GM12874 (cell line): ENCODE measurements at regions not wholly inside any gene's neighbourhood (a gene's known extent, or its start where the extent isn't known, plus 50 kb on each side); places are given as distances from the start of the nearest gene placed in this dataset.

ENCODE experiments used
- CTCF ChIP-seq: IDR thresholded peaks from 2 replicates; pipeline ENCODE4 v1.5.1; 2011; ENCODE audit warnings: low read depth, mild to moderate bottlenecking, control low read depth, low read length, moderate library complexity; ENCODE audit not compliant: insufficient read depth

GRCh38 chr12:111174251-111174960 lies 194.5 kb downstream of the PHETA1 start:
- no peak for TF ChIP-seq CTCF

- no peak for TF ChIP-seq CTCF
Observed at GRCh38 chr12:111173836-111174235, 195.1 kb downstream of the PHETA1 start.

GRCh38 chr12:111173391-111173790 lies 195.5 kb downstream of the PHETA1 start:
- TF ChIP-seq CTCF = no peak

- TF ChIP-seq CTCF = no peak
Observed at GRCh38 chr12:111172786-111173185, 196.1 kb downstream of the PHETA1 start.

- TF ChIP-seq CTCF = no peak
Observed at GRCh38 chr12:111171832-111172231, 197.1 kb downstream of the PHETA1 start.

GRCh38 chr12:111171345-111171744 lies 197.6 kb downstream of the PHETA1 start:
- no peak for TF ChIP-seq CTCF

- TF ChIP-seq CTCF = no peak
Observed at GRCh38 chr12:111170543-111170942, 198.4 kb downstream of the PHETA1 start.
